ENCODE measurements at regions not wholly inside any gene's neighbourhood (a gene's known extent, or its start where the extent isn't known, plus 50 kb on each side); places are given as distances from the start of the nearest gene placed in this dataset.

DNA sequence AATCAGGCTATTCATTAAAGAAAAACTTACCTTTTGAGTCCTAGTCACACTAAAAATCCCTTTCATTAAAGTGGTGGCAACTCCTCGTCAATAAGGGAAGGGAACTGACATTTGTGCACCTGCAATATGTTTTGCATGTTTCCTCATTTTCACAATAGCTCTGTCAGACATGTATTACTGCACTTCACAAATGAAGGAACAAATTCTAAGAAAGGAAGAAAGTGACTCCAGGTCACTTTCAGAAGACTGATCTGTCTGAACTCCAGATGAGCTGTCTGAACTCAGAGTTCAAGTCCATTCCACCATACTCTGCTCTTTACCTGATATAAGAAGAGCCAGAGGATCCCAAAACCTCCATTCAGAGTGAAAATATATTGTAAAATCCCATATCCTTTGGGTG lies 50.3 kb upstream of the GSAP start:
- H3K9me3 ChIP-seq = no peaks in the 10 kb centered on the region
- ATAC-seq (peak; percentile 29), DNase-seq (no peak)
- H3K4me1 ChIP-seq = peaks cover 0 to 40% of the 10 kb centered on the region in 2 donors
- H3K36me3 ChIP-seq = no peaks in the 10 kb centered on the region
- intact Hi-C loops (cut with DNase I) = no loop called here
- H3K27me3 ChIP-seq = no peaks in the 10 kb centered on the region
- H3K27ac ChIP-seq = peak overlapping the region in 1 of 2 donors; percentile 89
- TF ChIP-seq, protein P1, sequence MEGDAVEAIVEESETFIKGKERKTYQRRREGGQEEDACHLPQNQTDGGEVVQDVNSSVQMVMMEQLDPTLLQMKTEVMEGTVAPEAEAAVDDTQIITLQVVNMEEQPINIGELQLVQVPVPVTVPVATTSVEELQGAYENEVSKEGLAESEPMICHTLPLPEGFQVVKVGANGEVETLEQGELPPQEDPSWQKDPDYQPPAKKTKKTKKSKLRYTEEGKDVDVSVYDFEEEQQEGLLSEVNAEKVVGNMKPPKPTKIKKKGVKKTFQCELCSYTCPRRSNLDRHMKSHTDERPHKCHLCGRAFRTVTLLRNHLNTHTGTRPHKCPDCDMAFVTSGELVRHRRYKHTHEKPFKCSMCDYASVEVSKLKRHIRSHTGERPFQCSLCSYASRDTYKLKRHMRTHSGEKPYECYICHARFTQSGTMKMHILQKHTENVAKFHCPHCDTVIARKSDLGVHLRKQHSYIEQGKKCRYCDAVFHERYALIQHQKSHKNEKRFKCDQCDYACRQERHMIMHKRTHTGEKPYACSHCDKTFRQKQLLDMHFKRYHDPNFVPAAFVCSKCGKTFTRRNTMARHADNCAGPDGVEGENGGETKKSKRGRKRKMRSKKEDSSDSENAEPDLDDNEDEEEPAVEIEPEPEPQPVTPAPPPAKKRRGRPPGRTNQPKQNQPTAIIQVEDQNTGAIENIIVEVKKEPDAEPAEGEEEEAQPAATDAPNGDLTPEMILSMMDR (IDR thresholded peaks at IDR 0.05) = no peak
- no peak overlapping the region for H3K4me3 ChIP-seq

Measured in left lung (tissue), 4 donors.